ENCODE measurements at regions not wholly inside any gene's neighbourhood (a gene's known extent, or its start where the extent isn't known, plus 50 kb on each side); places are given as distances from the start of the nearest gene placed in this dataset.

GRCh38 chr17:13288248-13288647 is 270.4 kb upstream of the ELAC2 start:
- Histone ChIP-seq H3K9me3 (ENCODE audit: control insufficient read depth in 2 of 2, low read length in 2 of 2) (no peaks in the 10 kb centered on the region), H3K9ac (ENCODE audit: low read depth in 1 of 2, low read length in 2 of 2) (no peak overlapping the region), H3K27me3 (ENCODE audit: control insufficient read depth in 2 of 2, insufficient read depth in 2 of 2, low read length in 2 of 2) (no peaks in the 10 kb centered on the region), H3K4me1 (ENCODE audit: control insufficient read depth in 2 of 2, insufficient read depth in 2 of 2, low read length in 2 of 2) (no peaks in the 10 kb centered on the region), H3K36me3 (ENCODE audit: control insufficient read depth in 2 of 2, insufficient read depth in 2 of 2, low read length in 2 of 2) (no peaks in the 10 kb centered on the region), H3K4me3 (ENCODE audit: low read length in 2 of 2) (no peak overlapping the region), H3K27ac (ENCODE audit: low read depth in 2 of 2, low read length in 2 of 2) (no peak overlapping the region)

DNA sequence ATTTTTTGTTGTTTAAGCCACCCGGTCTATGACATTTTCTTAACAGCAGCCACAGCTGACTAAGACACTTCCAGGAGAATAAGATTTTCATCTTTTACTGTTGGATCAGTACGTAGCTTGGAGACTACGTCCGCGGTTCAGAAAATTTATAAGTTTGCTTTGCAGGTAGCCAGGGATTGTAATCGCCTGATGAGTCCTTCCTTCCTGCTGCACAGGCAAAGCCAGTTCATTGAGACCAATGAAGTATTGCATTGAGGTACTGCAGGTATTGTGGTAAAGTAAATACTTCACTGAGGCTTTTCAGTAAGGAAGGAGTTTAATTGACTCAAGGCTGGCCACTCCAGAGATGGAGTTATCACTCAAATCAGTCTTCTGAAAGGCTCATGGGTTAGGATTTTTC is 269.4 kb upstream of the ELAC2 start:
- H3K9me3 ChIP-seq (ENCODE audit: control insufficient read depth in 2 of 2, low read length in 2 of 2), result no peaks in the 10 kb centered on the region

GRCh38 chr17:13283606-13284005 is 265.8 kb upstream of the ELAC2 start:
- Histone ChIP-seq H3K36me3 (ENCODE audit: control insufficient read depth in 2 of 2, insufficient read depth in 2 of 2, low read length in 2 of 2) (no peaks in the 10 kb centered on the region), H3K27ac (ENCODE audit: low read depth in 2 of 2, low read length in 2 of 2) (no peak overlapping the region), H3K27me3 (ENCODE audit: control insufficient read depth in 2 of 2, insufficient read depth in 2 of 2, low read length in 2 of 2) (no peaks in the 10 kb centered on the region), H3K9me3 (ENCODE audit: control insufficient read depth in 2 of 2, low read length in 2 of 2) (no peaks in the 10 kb centered on the region), H3K9ac (ENCODE audit: low read depth in 1 of 2, low read length in 2 of 2) (no peak overlapping the region), H3K4me1 (ENCODE audit: control insufficient read depth in 2 of 2, insufficient read depth in 2 of 2, low read length in 2 of 2) (no peaks in the 10 kb centered on the region), H3K4me3 (ENCODE audit: low read length in 2 of 2) (no peak overlapping the region)

More for the DNA sequence above, 269.4 kb upstream of the ELAC2 start:
- Histone ChIP-seq H3K9ac (ENCODE audit: low read depth in 1 of 2, low read length in 2 of 2) (no peak overlapping the region), H3K27ac (ENCODE audit: low read depth in 2 of 2, low read length in 2 of 2) (no peak overlapping the region), H3K4me1 (ENCODE audit: control insufficient read depth in 2 of 2, insufficient read depth in 2 of 2, low read length in 2 of 2) (no peaks in the 10 kb centered on the region), H3K4me3 (ENCODE audit: low read length in 2 of 2) (no peak overlapping the region), H3K27me3 (ENCODE audit: control insufficient read depth in 2 of 2, insufficient read depth in 2 of 2, low read length in 2 of 2) (no peaks in the 10 kb centered on the region), H3K36me3 (ENCODE audit: control insufficient read depth in 2 of 2, insufficient read depth in 2 of 2, low read length in 2 of 2) (no peaks in the 10 kb centered on the region)

GRCh38 chr17:13281626-13282025 is 263.8 kb upstream of the ELAC2 start:
- Histone ChIP-seq H3K27ac (ENCODE audit: low read depth in 2 of 2, low read length in 2 of 2) (no peak overlapping the region), H3K36me3 (ENCODE audit: control insufficient read depth in 2 of 2, insufficient read depth in 2 of 2, low read length in 2 of 2) (no peaks in the 10 kb centered on the region), H3K9me3 (ENCODE audit: control insufficient read depth in 2 of 2, low read length in 2 of 2) (no peaks in the 10 kb centered on the region), H3K9ac (ENCODE audit: low read depth in 1 of 2, low read length in 2 of 2) (no peak overlapping the region), H3K4me3 (ENCODE audit: low read length in 2 of 2) (no peak overlapping the region), H3K27me3 (ENCODE audit: control insufficient read depth in 2 of 2, insufficient read depth in 2 of 2, low read length in 2 of 2) (no peaks in the 10 kb centered on the region), H3K4me1 (ENCODE audit: control insufficient read depth in 2 of 2, insufficient read depth in 2 of 2, low read length in 2 of 2) (no peaks in the 10 kb centered on the region)

- no peak overlapping the region for H3K4me3 ChIP-seq (ENCODE audit: low read length in 2 of 2)
- H3K36me3 ChIP-seq (ENCODE audit: control insufficient read depth in 2 of 2, insufficient read depth in 2 of 2, low read length in 2 of 2), result no peaks in the 10 kb centered on the region
- H3K27ac ChIP-seq (ENCODE audit: low read depth in 2 of 2, low read length in 2 of 2), result no peak overlapping the region
- no peak overlapping the region for H3K9ac ChIP-seq (ENCODE audit: low read depth in 1 of 2, low read length in 2 of 2)
- no peaks in the 10 kb centered on the region for H3K4me1 ChIP-seq (ENCODE audit: control insufficient read depth in 2 of 2, insufficient read depth in 2 of 2, low read length in 2 of 2)
- no peaks in the 10 kb centered on the region for H3K9me3 ChIP-seq (ENCODE audit: control insufficient read depth in 2 of 2, low read length in 2 of 2)
- H3K27me3 ChIP-seq (ENCODE audit: control insufficient read depth in 2 of 2, insufficient read depth in 2 of 2, low read length in 2 of 2), result no peaks in the 10 kb centered on the region
Observed at GRCh38 chr17:13273806-13274205, 256.0 kb upstream of the ELAC2 start.

DNA sequence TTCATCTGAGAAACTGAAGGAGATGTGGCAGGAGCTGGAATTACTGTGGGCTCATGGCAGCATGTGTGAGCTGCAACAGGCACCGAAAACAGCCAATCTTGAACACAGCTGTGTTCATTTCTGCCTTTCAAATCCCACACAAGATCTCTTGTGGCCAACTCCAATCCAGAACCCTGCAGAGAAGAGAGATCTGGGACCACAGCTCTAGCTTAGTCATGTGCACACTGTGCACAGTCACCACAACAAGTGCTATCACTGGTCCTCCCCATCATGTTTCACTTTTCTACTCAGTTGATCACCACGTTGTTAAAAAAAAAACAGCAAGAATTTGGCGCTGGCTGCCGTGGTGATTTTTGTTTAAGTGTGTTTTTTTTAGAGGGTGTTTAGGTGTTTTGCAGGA is 254.5 kb upstream of the ELAC2 start:
- Histone ChIP-seq H3K9me3 (ENCODE audit: control insufficient read depth in 2 of 2, low read length in 2 of 2) (no peaks in the 10 kb centered on the region), H3K9ac (ENCODE audit: low read depth in 1 of 2, low read length in 2 of 2) (no peak overlapping the region), H3K27me3 (ENCODE audit: control insufficient read depth in 2 of 2, insufficient read depth in 2 of 2, low read length in 2 of 2) (no peaks in the 10 kb centered on the region), H3K4me3 (ENCODE audit: low read length in 2 of 2) (no peak overlapping the region), H3K36me3 (ENCODE audit: control insufficient read depth in 2 of 2, insufficient read depth in 2 of 2, low read length in 2 of 2) (no peaks in the 10 kb centered on the region), H3K27ac (ENCODE audit: low read depth in 2 of 2, low read length in 2 of 2) (no peak overlapping the region), H3K4me1 (ENCODE audit: control insufficient read depth in 2 of 2, insufficient read depth in 2 of 2, low read length in 2 of 2) (no peaks in the 10 kb centered on the region)

DNA sequence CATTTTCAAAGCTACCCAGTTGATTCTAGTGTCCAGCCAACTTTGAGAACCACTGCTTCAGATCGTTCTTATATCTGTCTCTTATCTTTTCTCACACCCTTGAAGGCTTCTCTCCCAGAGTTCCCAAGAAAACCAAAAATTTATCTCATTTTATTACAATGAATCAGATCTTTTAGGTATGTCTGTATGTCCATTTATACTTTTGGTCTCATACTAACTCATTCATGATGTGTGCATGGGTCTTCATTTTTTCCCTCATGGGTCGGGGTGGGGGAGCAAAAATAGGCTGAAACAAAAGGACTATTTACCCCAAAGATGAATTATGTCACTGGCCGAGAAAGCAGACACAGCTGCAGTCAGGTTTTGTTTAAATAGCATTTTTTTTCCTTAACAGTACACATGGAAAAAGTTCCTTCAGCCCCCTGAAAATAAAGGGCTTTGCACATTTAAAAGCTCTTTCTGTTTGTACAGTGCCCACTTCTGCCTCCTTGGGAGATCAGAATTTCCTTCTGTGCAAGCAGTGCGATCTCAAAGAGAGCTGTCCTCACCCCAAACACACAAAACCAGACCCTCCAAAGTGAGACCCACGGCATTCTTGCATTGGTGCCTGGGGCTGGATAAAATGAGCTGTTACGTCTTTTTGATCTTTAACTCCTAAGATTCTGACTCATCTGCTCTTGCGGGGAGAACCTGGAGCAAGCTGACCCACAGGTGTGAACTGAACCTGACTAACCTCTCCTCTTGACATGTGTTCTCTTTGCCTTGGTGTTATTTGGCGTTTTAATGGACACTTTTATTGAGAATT is 251.2 kb upstream of the ELAC2 start:
- no peaks in the 10 kb centered on the region for H3K9me3 ChIP-seq (ENCODE audit: control insufficient read depth in 2 of 2, low read length in 2 of 2)
- no peak overlapping the region for H3K9ac ChIP-seq (ENCODE audit: low read depth in 1 of 2, low read length in 2 of 2)
- H3K4me1 ChIP-seq (ENCODE audit: control insufficient read depth in 2 of 2, insufficient read depth in 2 of 2, low read length in 2 of 2), result no peaks in the 10 kb centered on the region

DNA sequence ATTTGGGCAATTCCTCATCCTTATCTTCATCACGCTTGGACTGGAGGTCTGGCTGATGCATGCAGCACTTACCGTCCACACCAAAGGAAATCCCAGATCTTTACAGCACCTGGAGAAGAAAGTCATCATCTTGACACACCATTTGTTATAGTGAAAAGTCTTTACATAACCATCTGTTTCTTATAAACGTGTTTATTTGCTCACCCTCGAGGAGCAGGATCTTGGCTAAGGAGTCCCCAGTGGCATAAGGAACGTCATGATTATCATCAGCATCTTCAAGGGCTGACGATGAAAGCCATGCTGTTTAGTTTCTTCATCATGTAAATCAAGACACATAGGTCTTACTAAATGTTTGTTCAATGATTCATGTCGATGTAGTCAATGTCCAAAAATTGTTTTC is 248.8 kb upstream of the ELAC2 start:
- Histone ChIP-seq H3K4me3 (ENCODE audit: low read length in 2 of 2) (no peak overlapping the region), H3K36me3 (ENCODE audit: control insufficient read depth in 2 of 2, insufficient read depth in 2 of 2, low read length in 2 of 2) (no peaks in the 10 kb centered on the region), H3K9ac (ENCODE audit: low read depth in 1 of 2, low read length in 2 of 2) (no peak overlapping the region)

More for the DNA sequence above, 251.2 kb upstream of the ELAC2 start:
- H3K27me3 ChIP-seq (ENCODE audit: control insufficient read depth in 2 of 2, insufficient read depth in 2 of 2, low read length in 2 of 2), result no peaks in the 10 kb centered on the region
- no peaks in the 10 kb centered on the region for H3K36me3 ChIP-seq (ENCODE audit: control insufficient read depth in 2 of 2, insufficient read depth in 2 of 2, low read length in 2 of 2)
- H3K27ac ChIP-seq (ENCODE audit: low read depth in 2 of 2, low read length in 2 of 2), result no peak overlapping the region
- no peak overlapping the region for H3K4me3 ChIP-seq (ENCODE audit: low read length in 2 of 2)

DNA sequence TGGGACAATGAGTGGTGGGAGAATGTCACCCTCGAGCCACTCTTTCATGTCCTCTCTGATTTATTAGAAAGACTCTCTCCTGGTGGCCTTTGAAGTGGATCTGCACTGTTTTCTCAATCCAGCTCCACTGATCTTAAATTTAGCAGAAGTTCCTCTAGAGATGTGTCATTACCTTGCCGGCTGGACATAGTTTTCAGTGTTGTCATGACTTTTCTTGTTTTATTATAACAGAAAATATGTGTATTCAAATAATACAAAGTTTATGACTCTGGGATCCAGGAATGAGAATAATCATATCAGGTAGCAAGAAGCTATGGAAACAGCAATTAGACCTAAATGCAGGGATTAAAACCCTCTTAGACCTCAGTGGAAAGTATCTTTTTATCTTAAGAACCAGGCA is 247.5 kb upstream of the ELAC2 start:
- Histone ChIP-seq H3K4me3 (ENCODE audit: low read length in 2 of 2) (no peak overlapping the region), H3K27me3 (ENCODE audit: control insufficient read depth in 2 of 2, insufficient read depth in 2 of 2, low read length in 2 of 2) (no peaks in the 10 kb centered on the region), H3K27ac (ENCODE audit: low read depth in 2 of 2, low read length in 2 of 2) (no peak overlapping the region), H3K9ac (ENCODE audit: low read depth in 1 of 2, low read length in 2 of 2) (no peak overlapping the region), H3K9me3 (ENCODE audit: control insufficient read depth in 2 of 2, low read length in 2 of 2) (no peaks in the 10 kb centered on the region), H3K4me1 (ENCODE audit: control insufficient read depth in 2 of 2, insufficient read depth in 2 of 2, low read length in 2 of 2) (no peaks in the 10 kb centered on the region), H3K36me3 (ENCODE audit: control insufficient read depth in 2 of 2, insufficient read depth in 2 of 2, low read length in 2 of 2) (no peaks in the 10 kb centered on the region)

More for the DNA sequence above, 248.8 kb upstream of the ELAC2 start:
- Histone ChIP-seq H3K27ac (ENCODE audit: low read depth in 2 of 2, low read length in 2 of 2) (no peak overlapping the region), H3K27me3 (ENCODE audit: control insufficient read depth in 2 of 2, insufficient read depth in 2 of 2, low read length in 2 of 2) (no peaks in the 10 kb centered on the region), H3K9me3 (ENCODE audit: control insufficient read depth in 2 of 2, low read length in 2 of 2) (no peaks in the 10 kb centered on the region), H3K4me1 (ENCODE audit: control insufficient read depth in 2 of 2, insufficient read depth in 2 of 2, low read length in 2 of 2) (no peaks in the 10 kb centered on the region)

DNA sequence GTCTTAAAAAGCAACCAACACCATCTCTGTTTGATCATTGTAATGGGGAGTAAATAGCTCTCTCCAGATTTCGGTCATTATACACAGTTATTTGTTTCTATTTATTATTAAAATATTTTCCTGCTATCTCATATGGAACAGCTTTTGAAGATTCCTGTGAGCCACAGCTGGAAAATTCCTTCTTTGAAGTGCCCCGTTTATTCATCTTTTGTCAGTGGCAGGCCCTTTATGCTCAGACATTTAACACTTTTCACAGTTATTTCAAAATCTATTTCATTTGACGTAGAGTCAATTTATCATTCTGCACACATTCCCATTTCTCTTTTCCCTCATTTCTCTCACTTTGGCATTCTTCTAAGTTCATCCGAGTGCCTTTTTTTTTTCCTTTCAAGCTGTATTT is 245.9 kb upstream of the ELAC2 start:
- H3K4me3 ChIP-seq (ENCODE audit: low read length in 2 of 2), result no peak overlapping the region
- no peak overlapping the region for H3K9ac ChIP-seq (ENCODE audit: low read depth in 1 of 2, low read length in 2 of 2)
- H3K4me1 ChIP-seq (ENCODE audit: control insufficient read depth in 2 of 2, insufficient read depth in 2 of 2, low read length in 2 of 2), result no peaks in the 10 kb centered on the region
- H3K27me3 ChIP-seq (ENCODE audit: control insufficient read depth in 2 of 2, insufficient read depth in 2 of 2, low read length in 2 of 2), result no peaks in the 10 kb centered on the region
- H3K9me3 ChIP-seq (ENCODE audit: control insufficient read depth in 2 of 2, low read length in 2 of 2), result no peaks in the 10 kb centered on the region
- H3K27ac ChIP-seq (ENCODE audit: low read depth in 2 of 2, low read length in 2 of 2), result no peak overlapping the region
- no peaks in the 10 kb centered on the region for H3K36me3 ChIP-seq (ENCODE audit: control insufficient read depth in 2 of 2, insufficient read depth in 2 of 2, low read length in 2 of 2)
